ENCODE measurements at regions not wholly inside any gene's neighbourhood (a gene's known extent, or its start where the extent isn't known, plus 50 kb on each side); places are given as distances from the start of the nearest gene placed in this dataset.

GRCh38 chr3:145429546-145429945 is 731.4 kb downstream of the PLOD2 start:
- TF ChIP-seq CTCF (IDR thresholded peaks at IDR 0.05): no peak
- TF ChIP-seq POLR2A (IDR thresholded peaks at IDR 0.05): no peak
- TF ChIP-seq POLR2AphosphoS5 (IDR thresholded peaks at IDR 0.05): no peak

Data from breast epithelium (tissue), 3 donors.